ENCODE measurements at regions not wholly inside any gene's neighbourhood (a gene's known extent, or its start where the extent isn't known, plus 50 kb on each side); places are given as distances from the start of the nearest gene placed in this dataset.

DNA sequence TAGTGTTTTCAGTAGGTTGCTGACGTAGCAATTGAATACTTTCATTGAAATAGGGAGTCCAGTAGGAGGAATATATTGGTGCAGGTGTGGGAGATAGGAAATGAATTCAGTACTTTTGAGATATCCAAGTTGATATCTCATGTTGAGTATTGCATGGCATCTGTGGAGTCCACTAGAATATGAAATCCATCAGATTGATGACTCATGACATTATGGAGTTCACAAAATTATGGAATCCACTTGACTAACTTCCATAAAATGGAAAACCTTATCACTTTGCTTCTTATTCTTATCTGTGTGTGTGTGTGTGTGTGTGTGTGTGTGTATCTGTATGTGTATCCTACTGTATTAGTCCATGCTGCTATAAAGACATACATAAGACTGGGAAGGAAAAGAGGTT, 513.5 kb upstream of the ZEB2 start:
- no peak for TF ChIP-seq CTCF (IDR thresholded peaks at IDR 0.05)
- Histone ChIP-seq H3K27ac (no peak overlapping the region), H3K4me3 (ENCODE audit: low read depth in 1 of 2, low read length in 1 of 2) (no peak overlapping the region), H3K4me1 (ENCODE audit: control insufficient read depth in 1 of 2, insufficient read depth in 1 of 2, low read depth in 1 of 2, low read length in 1 of 2) (no peaks in the 10 kb centered on the region), H3K9me3 (no peaks in the 10 kb centered on the region), H3K27me3 (no peaks in the 10 kb centered on the region), H3K36me3 (no peaks in the 10 kb centered on the region)

DNA sequence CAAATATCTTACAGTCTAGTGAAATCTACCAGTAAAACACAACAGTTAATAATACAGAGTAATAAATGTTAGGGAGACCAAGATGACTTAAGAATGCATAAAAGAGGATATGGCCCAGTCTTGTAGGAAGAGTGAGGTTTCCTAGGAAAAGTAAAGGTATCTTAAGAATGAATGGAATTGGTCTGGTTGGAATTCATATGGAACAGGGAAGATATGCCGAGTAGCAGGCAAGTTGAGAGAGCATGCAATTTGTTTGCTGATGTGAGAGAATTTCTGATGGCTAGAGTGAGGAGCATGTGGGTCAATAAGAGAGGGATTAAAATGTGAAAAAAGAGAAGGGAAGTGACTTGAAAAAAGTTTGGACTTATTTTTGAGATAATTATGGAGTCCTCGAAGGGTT, 512.9 kb upstream of the ZEB2 start:
- Histone ChIP-seq H3K27me3 (no peaks in the 10 kb centered on the region), H3K27ac (no peak overlapping the region), H3K9me3 (no peaks in the 10 kb centered on the region), H3K4me1 (ENCODE audit: control insufficient read depth in 1 of 2, insufficient read depth in 1 of 2, low read depth in 1 of 2, low read length in 1 of 2) (no peaks in the 10 kb centered on the region), H3K36me3 (no peaks in the 10 kb centered on the region), H3K4me3 (ENCODE audit: low read depth in 1 of 2, low read length in 1 of 2) (no peak overlapping the region)
- TF ChIP-seq CTCF (IDR thresholded peaks at IDR 0.05), result no peak

GRCh38 chr2:145029873-145030272, 510.0 kb upstream of the ZEB2 start:
- H3K9me3 ChIP-seq, result no peaks in the 10 kb centered on the region
- no peaks in the 10 kb centered on the region for H3K36me3 ChIP-seq
- no peaks in the 10 kb centered on the region for H3K4me1 ChIP-seq (ENCODE audit: control insufficient read depth in 1 of 2, insufficient read depth in 1 of 2, low read depth in 1 of 2, low read length in 1 of 2)
- H3K27me3 ChIP-seq, result no peaks in the 10 kb centered on the region
- TF ChIP-seq CTCF (IDR thresholded peaks at IDR 0.05), result no peak
- no peak overlapping the region for H3K4me3 ChIP-seq (ENCODE audit: low read depth in 1 of 2, low read length in 1 of 2)
- H3K27ac ChIP-seq, result no peak overlapping the region

GRCh38 chr2:145029081-145029480, 509.2 kb upstream of the ZEB2 start:
- Histone ChIP-seq H3K4me1 (ENCODE audit: control insufficient read depth in 1 of 2, insufficient read depth in 1 of 2, low read depth in 1 of 2, low read length in 1 of 2) (no peaks in the 10 kb centered on the region), H3K36me3 (no peaks in the 10 kb centered on the region), H3K27ac (no peak overlapping the region)

GRCh38 chr2:145028101-145028920, 508.4 kb upstream of the ZEB2 start:
- no peak overlapping the region for H3K27ac ChIP-seq
- H3K4me3 ChIP-seq (ENCODE audit: low read depth in 1 of 2, low read length in 1 of 2), result no peak overlapping the region
- no peak for TF ChIP-seq CTCF (IDR thresholded peaks at IDR 0.05)
- no peaks in the 10 kb centered on the region for H3K27me3 ChIP-seq
- no peaks in the 10 kb centered on the region for H3K9me3 ChIP-seq
- H3K36me3 ChIP-seq, result no peaks in the 10 kb centered on the region
- no peaks in the 10 kb centered on the region for H3K4me1 ChIP-seq (ENCODE audit: control insufficient read depth in 1 of 2, insufficient read depth in 1 of 2, low read depth in 1 of 2, low read length in 1 of 2)

More at GRCh38 chr2:145029081-145029480, 509.2 kb upstream of the ZEB2 start:
- H3K4me3 ChIP-seq (ENCODE audit: low read depth in 1 of 2, low read length in 1 of 2), result no peak overlapping the region
- no peak for TF ChIP-seq CTCF (IDR thresholded peaks at IDR 0.05)
- no peaks in the 10 kb centered on the region for H3K27me3 ChIP-seq
- H3K9me3 ChIP-seq, result no peaks in the 10 kb centered on the region

Data from neutrophil (primary cell).